ENCODE measurements at regions not wholly inside any gene's neighbourhood (a gene's known extent, or its start where the extent isn't known, plus 50 kb on each side); places are given as distances from the start of the nearest gene placed in this dataset.

- no peak for TF ChIP-seq CTCF (IDR thresholded peaks at IDR 0.05)
- no peak for TF ChIP-seq POLR2A (IDR thresholded peaks at IDR 0.05)
Measured at GRCh38 chr2:54040685-54041084, 69.9 kb upstream of the PSME4 start.

All from body of pancreas (tissue), 4 donors.